ENCODE measurements at regions not wholly inside any gene's neighbourhood (a gene's known extent, or its start where the extent isn't known, plus 50 kb on each side); places are given as distances from the start of the nearest gene placed in this dataset.
A peak's percentile ranks its signal among the peaks of the same experiment; 100 is the strongest.

DNA sequence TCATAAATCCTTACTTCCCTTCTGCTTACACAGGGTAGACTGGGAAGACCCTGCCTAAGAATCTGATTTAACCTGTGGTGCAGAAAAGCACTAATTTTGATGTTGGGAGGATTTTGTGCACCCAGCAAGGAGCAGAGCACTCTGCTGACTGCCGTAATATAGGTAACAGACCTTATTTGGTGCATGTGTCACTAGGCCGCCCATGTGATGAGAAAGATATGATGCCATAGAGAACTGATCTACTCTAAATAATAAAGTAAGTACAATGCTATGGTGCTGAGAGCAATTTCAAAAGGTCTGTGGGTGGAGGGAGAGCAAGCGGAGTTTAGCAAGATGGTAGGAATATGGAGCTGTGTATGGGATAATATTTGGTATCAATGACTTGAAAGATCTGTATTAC, 1663.6 kb upstream of the SEL1L start:
- H3K4me3 ChIP-seq (ENCODE audit: low read length): no peak overlapping the region
- TF ChIP-seq, protein P1, sequence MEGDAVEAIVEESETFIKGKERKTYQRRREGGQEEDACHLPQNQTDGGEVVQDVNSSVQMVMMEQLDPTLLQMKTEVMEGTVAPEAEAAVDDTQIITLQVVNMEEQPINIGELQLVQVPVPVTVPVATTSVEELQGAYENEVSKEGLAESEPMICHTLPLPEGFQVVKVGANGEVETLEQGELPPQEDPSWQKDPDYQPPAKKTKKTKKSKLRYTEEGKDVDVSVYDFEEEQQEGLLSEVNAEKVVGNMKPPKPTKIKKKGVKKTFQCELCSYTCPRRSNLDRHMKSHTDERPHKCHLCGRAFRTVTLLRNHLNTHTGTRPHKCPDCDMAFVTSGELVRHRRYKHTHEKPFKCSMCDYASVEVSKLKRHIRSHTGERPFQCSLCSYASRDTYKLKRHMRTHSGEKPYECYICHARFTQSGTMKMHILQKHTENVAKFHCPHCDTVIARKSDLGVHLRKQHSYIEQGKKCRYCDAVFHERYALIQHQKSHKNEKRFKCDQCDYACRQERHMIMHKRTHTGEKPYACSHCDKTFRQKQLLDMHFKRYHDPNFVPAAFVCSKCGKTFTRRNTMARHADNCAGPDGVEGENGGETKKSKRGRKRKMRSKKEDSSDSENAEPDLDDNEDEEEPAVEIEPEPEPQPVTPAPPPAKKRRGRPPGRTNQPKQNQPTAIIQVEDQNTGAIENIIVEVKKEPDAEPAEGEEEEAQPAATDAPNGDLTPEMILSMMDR (IDR thresholded peaks at IDR 0.05; ENCODE audit: insufficient read depth, low read depth, low read length, missing control alignments): no peak
- DNase-seq (ENCODE audit: low read depth): no peak

DNA sequence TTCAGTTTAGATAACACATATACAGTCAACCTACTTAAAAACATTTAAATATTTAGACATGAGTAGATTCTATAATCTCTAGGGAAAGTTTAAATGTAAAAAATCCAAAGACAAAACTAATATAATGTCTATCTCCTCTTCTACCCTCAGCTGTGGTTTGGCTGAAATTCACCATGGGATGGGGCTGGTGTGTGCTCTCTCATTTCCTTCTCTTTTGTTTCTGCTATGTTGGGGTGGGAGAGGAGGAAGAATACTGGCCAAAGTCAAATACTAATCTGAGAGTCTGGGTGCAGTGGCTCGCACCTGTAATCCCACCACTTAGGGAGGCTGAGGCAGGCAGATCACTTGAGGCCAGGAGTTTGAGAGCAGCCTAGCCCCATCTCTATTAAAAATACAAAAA, 1673.9 kb upstream of the SEL1L start:
- TF ChIP-seq, protein P1 (IDR thresholded peaks at IDR 0.05; ENCODE audit: insufficient read depth, low read depth, low read length, missing control alignments): no peak
- no peak overlapping the region for H3K4me3 ChIP-seq (ENCODE audit: low read length)

DNA sequence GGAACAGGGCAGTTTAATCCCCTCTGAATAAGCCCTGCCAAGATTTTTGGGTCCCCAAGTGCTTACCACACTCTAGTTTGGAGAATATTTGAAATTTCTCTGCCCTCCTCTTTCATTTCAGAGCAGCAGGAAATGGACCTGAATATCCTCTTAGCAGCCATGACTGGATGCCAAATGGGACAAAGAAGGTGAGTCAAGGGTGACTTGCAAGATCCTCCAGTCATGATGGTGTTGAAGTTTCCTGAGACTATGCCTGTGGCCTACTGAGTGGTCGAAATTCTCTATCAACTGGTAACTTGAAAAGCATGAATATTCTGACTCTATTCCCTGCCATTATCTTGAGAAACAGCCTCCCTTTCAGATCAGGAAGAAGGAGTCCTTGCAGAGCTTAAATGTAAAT, 1674.7 kb upstream of the SEL1L start:
- no peak overlapping the region for H3K4me3 ChIP-seq (ENCODE audit: low read length)
- peak; percentile 45 for DNase-seq (ENCODE audit: low read depth)
- TF ChIP-seq, protein P1 (IDR thresholded peaks at IDR 0.05; ENCODE audit: insufficient read depth, low read depth, low read length, missing control alignments): no peak

More for the DNA sequence above, 1673.9 kb upstream of the SEL1L start:
- DNase-seq (ENCODE audit: low read depth): no peak

DNA sequence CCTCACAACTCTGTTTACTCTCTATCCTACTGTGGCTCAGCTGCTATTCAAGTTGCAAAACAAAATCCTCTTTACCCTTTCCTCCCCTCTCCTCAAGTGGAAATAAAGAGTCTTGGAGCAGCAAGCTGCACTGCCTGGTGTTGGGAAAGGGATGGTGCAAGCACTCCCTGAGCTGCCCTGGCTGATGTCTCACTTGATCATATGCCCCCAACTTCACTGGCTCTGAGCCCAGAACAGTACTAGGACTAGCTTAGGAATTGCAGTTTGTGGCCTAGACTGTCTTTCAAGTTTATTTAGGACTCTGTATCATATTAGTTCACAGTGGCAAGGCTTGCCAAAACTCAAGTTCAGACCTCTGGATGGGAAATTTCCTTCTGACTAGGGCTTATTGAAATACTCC, 1683.8 kb upstream of the SEL1L start:
- H3K4me3 ChIP-seq (ENCODE audit: low read length): no peak overlapping the region
- peak; percentile 45 for DNase-seq (ENCODE audit: low read depth)
- TF ChIP-seq, protein P1 (IDR thresholded peaks at IDR 0.05; ENCODE audit: insufficient read depth, low read depth, low read length, missing control alignments): peak; percentile 28

DNA sequence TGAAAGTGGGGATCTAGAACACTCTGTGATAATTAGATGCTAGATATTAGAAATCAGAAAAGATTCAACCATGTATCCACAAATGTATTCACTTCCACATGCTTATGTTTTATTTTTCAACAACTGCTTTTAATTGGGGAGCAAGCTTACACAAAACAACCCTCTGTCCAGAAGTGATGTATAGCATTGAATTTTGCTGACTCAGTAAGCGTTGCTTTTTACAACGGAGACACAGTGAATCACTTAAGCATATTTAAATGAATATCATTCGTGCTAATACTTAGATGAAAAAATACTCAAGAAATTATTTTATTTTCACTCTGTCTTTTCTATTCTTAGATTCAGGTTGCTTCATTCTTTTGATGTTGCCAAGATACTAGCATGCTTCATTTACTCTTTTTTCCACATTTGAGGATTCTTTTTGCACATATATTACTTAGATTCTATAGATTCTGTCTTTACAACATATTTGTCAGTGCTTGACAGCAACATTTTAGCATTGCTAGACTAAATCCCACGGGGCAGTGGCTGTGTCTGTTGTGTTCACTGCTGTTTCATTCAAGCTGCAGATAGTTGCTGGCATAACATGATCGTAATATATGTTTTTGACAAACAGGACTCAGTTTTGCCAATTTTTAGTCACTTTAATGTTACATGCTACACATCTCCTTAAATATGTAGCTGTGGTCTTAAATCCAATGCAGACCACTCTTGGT, 1714.4 kb upstream of the SEL1L start:
- TF ChIP-seq, protein P1 (IDR thresholded peaks at IDR 0.05; ENCODE audit: insufficient read depth, low read depth, low read length, missing control alignments): no peak
- H3K4me3 ChIP-seq (ENCODE audit: low read length): no peak overlapping the region
- DNase-seq (ENCODE audit: low read depth): no peak

DNA sequence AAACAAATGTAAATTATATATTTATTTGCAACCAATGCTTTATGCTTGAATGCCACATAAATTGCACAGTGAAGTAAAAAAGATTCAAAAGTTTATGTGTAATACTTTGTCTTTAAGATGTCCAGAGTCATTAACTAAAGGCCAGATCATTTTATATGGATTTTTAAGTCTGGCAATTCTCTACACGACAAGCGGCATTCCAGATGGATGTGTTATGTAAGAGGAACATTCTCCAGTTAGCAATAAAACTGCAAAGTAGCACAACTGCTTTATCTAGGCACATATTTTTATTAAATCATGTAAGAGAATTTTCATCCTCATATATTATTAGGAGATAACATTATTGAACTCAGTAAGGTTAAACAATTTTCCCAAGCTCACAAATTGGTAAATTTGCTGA, 1717.7 kb upstream of the SEL1L start:
- TF ChIP-seq, protein P1 (IDR thresholded peaks at IDR 0.05; ENCODE audit: insufficient read depth, low read depth, low read length, missing control alignments): no peak
- DNase-seq (ENCODE audit: low read depth): no peak
- no peak overlapping the region for H3K4me3 ChIP-seq (ENCODE audit: low read length)

DNA sequence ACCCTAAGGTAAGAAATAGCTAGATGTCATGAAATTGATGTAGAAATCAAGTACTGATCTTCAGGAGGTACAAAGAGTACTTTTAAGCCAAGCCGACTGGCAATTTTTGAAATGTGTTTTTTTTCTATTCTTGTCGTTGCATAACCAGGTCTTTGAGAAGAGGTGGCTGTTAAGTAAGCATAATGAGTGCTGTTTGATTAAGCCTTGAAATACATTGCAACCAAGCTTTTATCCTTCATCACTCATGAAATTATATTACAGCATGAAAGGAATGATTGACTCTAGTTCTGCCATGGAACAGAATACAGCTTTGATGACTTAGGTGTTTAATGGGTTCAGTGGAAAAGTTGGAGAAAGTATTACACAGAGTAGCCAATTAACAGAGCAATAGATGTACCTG, 1720.2 kb upstream of the SEL1L start:
- TF ChIP-seq, protein P1 (IDR thresholded peaks at IDR 0.05; ENCODE audit: insufficient read depth, low read depth, low read length, missing control alignments): no peak
- DNase-seq (ENCODE audit: low read depth): no peak
- no peak overlapping the region for H3K4me3 ChIP-seq (ENCODE audit: low read length)
